Neuronal stem cell (in vitro differentiated cells): ENCODE measurements at regions not wholly inside any gene's neighbourhood (a gene's known extent, or its start where the extent isn't known, plus 50 kb on each side); places are given as distances from the start of the nearest gene placed in this dataset.

Experiments used
- DNase-seq: peaks from one replicate; pipeline ENCODE4 v3.0.0-alpha.2; 2013; ENCODE audit warnings: low spot score
- H2AFZ ChIP-seq: one replicate; pipeline ENCODE4 v1.6.1; 2013; ENCODE audit warnings: mild to moderate bottlenecking, low read length, inconsistent platforms
- H2AK5ac ChIP-seq: 2 replicates; pipeline ENCODE4 v1.6.1; 2013; ENCODE audit warnings: low read depth, mild to moderate bottlenecking, inconsistent platforms, low read length, moderate library complexity, mixed read lengths
- H2BK120ac ChIP-seq: 2 replicates; pipeline ENCODE4 v1.6.1; 2013; ENCODE audit warnings: low read depth, mild to moderate bottlenecking, inconsistent platforms, low read length, moderate library complexity, mixed read lengths
- H2BK12ac ChIP-seq: one replicate; pipeline ENCODE4 v1.6.1; 2013; ENCODE audit warnings: low read length, inconsistent platforms
- H2BK15ac ChIP-seq: 2 replicates; pipeline ENCODE4 v1.6.1; 2013; ENCODE audit warnings: mild to moderate bottlenecking, low read length, inconsistent platforms, mixed read lengths
- H2BK5ac ChIP-seq: one replicate; pipeline ENCODE4 v1.6.1; 2013; ENCODE audit warnings: inconsistent platforms, mild to moderate bottlenecking, low read length, moderate library complexity
- H3K14ac ChIP-seq: one replicate; pipeline ENCODE4 v1.6.1; 2013; ENCODE audit warnings: low read length, inconsistent platforms
- H3K18ac ChIP-seq: 2 replicates; pipeline ENCODE4 v1.6.1; 2013; ENCODE audit warnings: low read length, inconsistent platforms
- H3K23ac ChIP-seq: 2 replicates; pipeline ENCODE4 v1.6.1; 2013; ENCODE audit warnings: low read depth, mild to moderate bottlenecking, mixed read lengths, low read length, inconsistent platforms; ENCODE audit not compliant: poor library complexity
- H3K27ac ChIP-seq: replicated peaks from 3 replicates; pipeline ENCODE4 v1.5.1; 2013; ENCODE audit warnings: low read length, inconsistent platforms
- H3K27me3 ChIP-seq, 3 experiments: 2 replicates each; pipeline ENCODE4 v1.6.1; 2013; ENCODE audit warnings: low read length in 3 of 3, mild to moderate bottlenecking in 2 of 3, inconsistent platforms in 1 of 3, low read depth in 1 of 3, mixed read lengths in 1 of 3, moderate library complexity in 1 of 3; ENCODE audit not compliant: control insufficient read depth in 3 of 3, insufficient read depth in 3 of 3
- H3K36me3 ChIP-seq, 2 donors: replicated peaks in 1 of 2; 2 replicates each; pipeline ENCODE4 v1.6.1; 2013; ENCODE audit warnings: low read length in 2 of 2; ENCODE audit not compliant: control insufficient read depth in 2 of 2, insufficient read depth in 2 of 2
- H3K4ac ChIP-seq: 2 replicates; pipeline ENCODE4 v1.6.1; 2013; ENCODE audit warnings: inconsistent platforms, mild to moderate bottlenecking, low read length, moderate library complexity
- H3K4me1 ChIP-seq, 2 donors: 1 replicate in 1 of 2; 2 replicates in 1 of 2; pipeline ENCODE4 v1.6.1; 2013; ENCODE audit warnings: low read length in 2 of 2, low read depth in 1 of 2; ENCODE audit not compliant: control insufficient read depth in 2 of 2, insufficient read depth in 1 of 2
- H3K4me2 ChIP-seq: one replicate; pipeline ENCODE4 v1.6.1; 2013; ENCODE audit warnings: mild to moderate bottlenecking, low read length, inconsistent platforms; ENCODE audit not compliant: insufficient read depth, poor library complexity, severe bottlenecking
- H3K4me3 ChIP-seq, 2 donors: 2 replicates each; pipeline ENCODE4 v1.5.1; 2013; ENCODE audit warnings: low read length in 2 of 2, mild to moderate bottlenecking in 2 of 2, inconsistent platforms in 1 of 2, moderate library complexity in 1 of 2
- H3K79me1 ChIP-seq: one replicate; pipeline ENCODE4 v1.6.1; 2013; ENCODE audit warnings: low read depth, mild to moderate bottlenecking, inconsistent platforms, low read length, moderate library complexity
- H3K9ac ChIP-seq: one replicate; pipeline ENCODE4 v1.6.1; 2013; ENCODE audit warnings: mild to moderate bottlenecking, low read depth, low read length, inconsistent platforms; ENCODE audit not compliant: poor library complexity
- H3K9me3 ChIP-seq, 2 donors: replicated peaks in 1 of 2; 2 replicates each; pipeline versions ENCODE3 to v1.6.1; 2013; ENCODE audit warnings: low read length in 2 of 2, mild to moderate bottlenecking in 2 of 2, inconsistent platforms in 1 of 2, low read depth in 1 of 2, mixed read lengths in 1 of 2, moderate library complexity in 1 of 2; ENCODE audit not compliant: control insufficient read depth in 2 of 2, insufficient read depth in 1 of 2
- H4K8ac ChIP-seq: one replicate; pipeline ENCODE4 v1.6.1; 2013; ENCODE audit warnings: low read depth, mild to moderate bottlenecking, inconsistent platforms, low read length, moderate library complexity
- H4K91ac ChIP-seq: one replicate; pipeline ENCODE4 v1.6.1; 2013; ENCODE audit warnings: low read length, low read depth, mild to moderate bottlenecking, inconsistent platforms; ENCODE audit not compliant: poor library complexity
- WGBS, 2 donors: extraction: QIAGEN DNeasy Blood & Tissue Kit; methylation state at CpG; one replicate each; pipeline ENCODE4 v1.1.7; 2013; ENCODE audit warnings: missing lambda C conversion rate in 2 of 2, mixed read lengths in 1 of 2; ENCODE audit not compliant: insufficient read length in 2 of 2, insufficient replicate concordance in 1 of 2; ENCODE audit errors: extremely low coverage in 2 of 2; 5-methylcytosine and 5-hydroxymethylcytosine counted together

DNA sequence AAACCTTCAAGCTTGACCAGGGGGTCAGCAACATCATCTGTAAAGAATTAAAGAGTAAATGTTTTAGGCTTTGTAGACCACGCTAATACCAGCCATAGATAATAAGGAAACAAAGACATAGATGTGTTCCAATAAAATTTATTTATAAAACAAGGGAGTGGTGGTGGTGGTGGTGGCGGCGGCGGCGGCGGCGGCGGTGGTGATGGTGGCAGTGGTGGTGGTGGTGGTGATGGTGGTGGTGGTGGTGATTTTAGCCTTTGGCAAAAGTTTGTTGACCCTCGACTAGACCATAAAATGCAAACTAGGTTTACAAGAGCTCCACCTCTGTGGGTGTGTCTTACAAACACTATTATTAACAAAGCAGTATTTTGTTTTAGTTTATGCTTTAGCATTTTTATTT lies 222.3 kb upstream of the SPOCK3 start:
- Histone ChIP-seq H2BK5ac (no peak overlapping the region), H3K23ac (no peak overlapping the region), H2AFZ (no peak overlapping the region), H4K8ac (no peak overlapping the region), H3K4me1 (no peaks in the 10 kb centered on the region), H3K27me3 (no peaks in the 10 kb centered on the region), H3K9me3 (no peaks in the 10 kb centered on the region), H3K9ac (no peak overlapping the region), H3K4ac (no peak overlapping the region), H3K18ac (no peak overlapping the region), H2BK12ac (no peak overlapping the region), H3K36me3 (no peaks in the 10 kb centered on the region), H3K4me2 (no peak overlapping the region), H2BK120ac (no peak overlapping the region), H3K14ac (no peak overlapping the region), H2BK15ac (no peak overlapping the region), H2AK5ac (no peak overlapping the region), H4K91ac (no peak overlapping the region), H3K27ac (no peak overlapping the region), H3K79me1 (no peaks in the 10 kb centered on the region), H3K4me3 (no peak overlapping the region)
- DNase-seq: no peak
- no CpG with 5 or more reads among the region's 9 CpGs for WGBS, 2 donors

DNA sequence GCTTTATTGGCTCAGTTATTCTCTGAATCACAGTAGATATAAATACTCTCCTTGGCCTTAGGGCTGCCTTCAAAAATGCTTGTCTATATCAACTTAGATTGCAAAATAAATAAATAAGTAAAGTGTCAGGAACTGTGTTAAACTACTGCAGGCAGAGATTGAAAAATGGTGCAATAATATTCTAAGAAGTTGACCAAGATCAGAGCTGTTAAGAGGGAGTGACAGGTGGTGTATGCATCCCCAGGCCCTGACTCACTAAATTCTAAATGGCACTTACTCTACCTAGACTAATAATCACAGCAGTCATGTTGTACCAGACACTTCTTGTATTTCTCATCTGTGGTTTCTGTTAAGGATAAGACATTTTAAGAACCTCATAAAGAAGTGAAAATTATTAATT lies 235.1 kb upstream of the SPOCK3 start:
- Histone ChIP-seq H3K4me2 (no peak overlapping the region), H2BK12ac (no peak overlapping the region), H3K4me3 (no peak overlapping the region), H3K9ac (no peak overlapping the region), H3K23ac (no peak overlapping the region), H3K36me3 (no peaks in the 10 kb centered on the region), H3K18ac (no peak overlapping the region), H3K4me1 (no peaks in the 10 kb centered on the region), H3K27me3 (no peaks in the 10 kb centered on the region), H3K4ac (no peak overlapping the region), H4K8ac (no peak overlapping the region), H2BK15ac (no peak overlapping the region), H3K9me3 (no peaks in the 10 kb centered on the region), H2BK120ac (no peak overlapping the region), H2BK5ac (no peak overlapping the region), H3K14ac (no peak overlapping the region), H3K27ac (no peak overlapping the region), H2AK5ac (no peak overlapping the region), H4K91ac (no peak overlapping the region), H2AFZ (no peak overlapping the region), H3K79me1 (no peaks in the 10 kb centered on the region)
- no peak for DNase-seq

DNA sequence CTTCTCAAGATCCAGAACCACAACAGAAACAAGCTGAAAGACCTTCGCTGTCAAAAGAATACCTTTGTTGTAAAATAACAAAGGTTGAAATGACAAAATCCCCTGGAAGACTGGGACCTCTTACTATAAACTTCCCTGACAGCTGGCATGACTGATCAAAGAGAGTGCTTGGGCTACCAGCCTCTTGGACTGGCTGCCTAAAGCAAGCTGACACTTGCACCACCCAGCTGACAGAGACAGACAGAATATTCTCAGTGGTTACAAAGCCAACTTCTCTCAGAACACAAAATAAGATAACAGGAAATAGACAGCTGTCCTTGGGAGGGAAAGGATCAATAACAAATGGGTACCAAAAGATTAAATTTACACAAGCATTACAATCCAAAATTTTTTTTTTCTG lies 241.7 kb upstream of the SPOCK3 start:
- Histone ChIP-seq H3K79me1 (no peaks in the 10 kb centered on the region), H2AFZ (no peak overlapping the region), H3K4me1 (no peaks in the 10 kb centered on the region), H2BK120ac (no peak overlapping the region), H3K4me2 (no peak overlapping the region), H2BK12ac (no peak overlapping the region), H3K4ac (no peak overlapping the region), H3K18ac (no peak overlapping the region), H2BK15ac (no peak overlapping the region), H2BK5ac (no peak overlapping the region), H3K9ac (no peak overlapping the region), H4K91ac (no peak overlapping the region), H3K23ac (no peak overlapping the region), H3K36me3 (no peaks in the 10 kb centered on the region), H3K27ac (no peak overlapping the region), H3K4me3 (no peak overlapping the region), H4K8ac (no peak overlapping the region), H3K14ac (no peak overlapping the region), H2AK5ac (no peak overlapping the region), H3K27me3 (no peaks in the 10 kb centered on the region), H3K9me3 (no peaks in the 10 kb centered on the region)
- no peak for DNase-seq
- no CpG with 5 or more reads among the region's 1 CpG for WGBS, 2 donors

DNA sequence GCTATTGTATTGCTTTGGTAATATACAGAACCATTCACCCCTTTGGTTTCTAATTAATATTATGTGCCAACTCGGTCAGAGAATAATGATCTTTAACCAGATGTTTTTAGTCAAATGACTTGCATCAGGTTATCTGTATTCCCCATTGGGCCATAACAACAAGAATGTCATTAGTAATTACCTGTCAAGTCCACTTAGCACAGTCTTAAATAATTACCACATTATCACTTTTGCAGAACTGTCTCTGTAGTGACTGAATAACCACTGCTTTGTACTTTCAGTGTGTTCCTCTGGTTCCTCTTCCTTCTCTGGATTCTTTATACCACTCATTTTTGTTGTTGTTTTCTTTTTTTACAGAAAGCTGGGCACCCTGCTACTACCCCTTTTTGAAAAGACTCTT lies 257.7 kb upstream of the SPOCK3 start:
- Histone ChIP-seq H3K23ac (no peak overlapping the region), H2BK5ac (no peak overlapping the region), H3K79me1 (no peaks in the 10 kb centered on the region), H3K27me3 (no peaks in the 10 kb centered on the region), H3K4me1 (no peaks in the 10 kb centered on the region), H3K14ac (no peak overlapping the region), H2BK15ac (no peak overlapping the region), H3K9ac (no peak overlapping the region), H2BK120ac (no peak overlapping the region), H4K91ac (no peak overlapping the region), H3K36me3 (no peaks in the 10 kb centered on the region), H2AK5ac (no peak overlapping the region), H3K18ac (no peak overlapping the region), H3K9me3 (no peaks in the 10 kb centered on the region), H2BK12ac (no peak overlapping the region), H4K8ac (no peak overlapping the region), H3K4ac (no peak overlapping the region), H3K27ac (no peak overlapping the region), H2AFZ (no peak overlapping the region), H3K4me2 (no peak overlapping the region), H3K4me3 (no peak overlapping the region)
- WGBS, 2 donors: no CpG with 5 or more reads among the region's 1 CpG
- DNase-seq: no peak
